ENCODE measurements at regions not wholly inside any gene's neighbourhood (a gene's known extent, or its start where the extent isn't known, plus 50 kb on each side); places are given as distances from the start of the nearest gene placed in this dataset.

DNA sequence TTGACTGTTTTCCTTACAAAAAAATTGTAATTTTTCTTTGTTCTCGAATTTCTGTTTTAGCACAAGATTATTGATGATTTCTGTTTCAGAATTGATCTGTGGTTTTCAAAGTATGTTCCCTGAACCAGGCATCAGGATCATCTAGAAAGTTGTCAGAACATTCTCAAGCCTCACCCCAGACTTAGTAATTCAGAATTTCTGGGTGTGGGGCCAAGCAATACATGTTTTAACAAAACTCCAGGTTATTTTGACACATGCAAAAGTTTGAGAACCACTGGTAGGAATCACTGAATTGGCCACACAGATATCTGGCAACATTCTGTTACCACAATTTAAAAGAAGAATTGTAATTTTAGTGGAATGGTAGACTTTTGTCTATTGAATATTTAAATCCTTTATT lies 1173.9 kb upstream of the LRRTM3 start:
- no peaks in the 10 kb centered on the region for H3K36me3 Mint-ChIP-seq (ENCODE audit: low read depth)
- no peak for DNase-seq (ENCODE audit: low spot score)
- TF ChIP-seq, protein P1, sequence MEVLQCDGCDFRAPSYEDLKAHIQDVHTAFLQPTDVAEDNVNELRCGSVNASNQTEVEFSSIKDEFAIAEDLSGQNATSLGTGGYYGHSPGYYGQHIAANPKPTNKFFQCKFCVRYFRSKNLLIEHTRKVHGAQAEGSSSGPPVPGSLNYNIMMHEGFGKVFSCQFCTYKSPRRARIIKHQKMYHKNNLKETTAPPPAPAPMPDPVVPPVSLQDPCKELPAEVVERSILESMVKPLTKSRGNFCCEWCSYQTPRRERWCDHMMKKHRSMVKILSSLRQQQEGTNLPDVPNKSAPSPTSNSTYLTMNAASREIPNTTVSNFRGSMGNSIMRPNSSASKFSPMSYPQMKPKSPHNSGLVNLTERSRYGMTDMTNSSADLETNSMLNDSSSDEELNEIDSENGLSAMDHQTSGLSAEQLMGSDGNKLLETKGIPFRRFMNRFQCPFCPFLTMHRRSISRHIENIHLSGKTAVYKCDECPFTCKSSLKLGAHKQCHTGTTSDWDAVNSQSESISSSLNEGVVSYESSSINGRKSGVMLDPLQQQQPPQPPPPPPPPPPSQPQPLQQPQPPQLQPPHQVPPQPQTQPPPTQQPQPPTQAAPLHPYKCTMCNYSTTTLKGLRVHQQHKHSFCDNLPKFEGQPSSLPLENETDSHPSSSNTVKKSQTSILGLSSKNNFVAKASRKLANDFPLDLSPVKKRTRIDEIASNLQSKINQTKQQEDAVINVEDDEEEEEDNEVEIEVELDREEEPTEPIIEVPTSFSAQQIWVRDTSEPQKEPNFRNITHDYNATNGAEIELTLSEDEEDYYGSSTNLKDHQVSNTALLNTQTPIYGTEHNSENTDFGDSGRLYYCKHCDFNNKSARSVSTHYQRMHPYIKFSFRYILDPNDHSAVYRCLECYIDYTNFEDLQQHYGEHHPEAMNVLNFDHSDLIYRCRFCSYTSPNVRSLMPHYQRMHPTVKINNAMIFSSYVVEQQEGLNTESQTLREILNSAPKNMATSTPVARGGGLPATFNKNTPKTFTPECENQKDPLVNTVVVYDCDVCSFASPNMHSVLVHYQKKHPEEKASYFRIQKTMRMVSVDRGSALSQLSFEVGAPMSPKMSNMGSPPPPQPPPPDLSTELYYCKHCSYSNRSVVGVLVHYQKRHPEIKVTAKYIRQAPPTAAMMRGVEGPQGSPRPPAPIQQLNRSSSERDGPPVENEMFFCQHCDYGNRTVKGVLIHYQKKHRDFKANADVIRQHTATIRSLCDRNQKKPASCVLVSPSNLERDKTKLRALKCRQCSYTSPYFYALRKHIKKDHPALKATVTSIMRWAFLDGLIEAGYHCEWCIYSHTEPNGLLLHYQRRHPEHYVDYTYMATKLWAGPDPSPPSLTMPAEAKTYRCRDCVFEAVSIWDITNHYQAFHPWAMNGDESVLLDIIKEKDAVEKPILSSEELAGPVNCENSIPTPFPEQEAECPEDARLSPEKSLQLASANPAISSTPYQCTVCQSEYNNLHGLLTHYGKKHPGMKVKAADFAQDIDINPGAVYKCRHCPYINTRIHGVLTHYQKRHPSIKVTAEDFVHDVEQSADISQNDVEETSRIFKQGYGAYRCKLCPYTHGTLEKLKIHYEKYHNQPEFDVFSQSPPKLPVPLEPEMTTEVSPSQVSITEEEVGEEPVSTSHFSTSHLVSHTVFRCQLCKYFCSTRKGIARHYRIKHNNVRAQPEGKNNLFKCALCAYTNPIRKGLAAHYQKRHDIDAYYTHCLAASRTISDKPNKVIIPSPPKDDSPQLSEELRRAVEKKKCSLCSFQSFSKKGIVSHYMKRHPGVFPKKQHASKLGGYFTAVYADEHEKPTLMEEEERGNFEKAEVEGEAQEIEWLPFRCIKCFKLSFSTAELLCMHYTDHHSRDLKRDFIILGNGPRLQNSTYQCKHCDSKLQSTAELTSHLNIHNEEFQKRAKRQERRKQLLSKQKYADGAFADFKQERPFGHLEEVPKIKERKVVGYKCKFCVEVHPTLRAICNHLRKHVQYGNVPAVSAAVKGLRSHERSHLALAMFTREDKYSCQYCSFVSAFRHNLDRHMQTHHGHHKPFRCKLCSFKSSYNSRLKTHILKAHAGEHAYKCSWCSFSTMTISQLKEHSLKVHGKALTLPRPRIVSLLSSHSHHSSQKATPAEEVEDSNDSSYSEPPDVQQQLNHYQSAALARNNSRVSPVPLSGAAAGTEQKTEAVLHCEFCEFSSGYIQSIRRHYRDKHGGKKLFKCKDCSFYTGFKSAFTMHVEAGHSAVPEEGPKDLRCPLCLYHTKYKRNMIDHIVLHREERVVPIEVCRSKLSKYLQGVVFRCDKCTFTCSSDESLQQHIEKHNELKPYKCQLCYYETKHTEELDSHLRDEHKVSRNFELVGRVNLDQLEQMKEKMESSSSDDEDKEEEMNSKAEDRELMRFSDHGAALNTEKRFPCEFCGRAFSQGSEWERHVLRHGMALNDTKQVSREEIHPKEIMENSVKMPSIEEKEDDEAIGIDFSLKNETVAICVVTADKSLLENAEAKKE (CRISPR knock-in tag; IDR thresholded peaks at IDR 0.05) = no peak
- TF ChIP-seq STAT1 (IDR thresholded peaks at IDR 0.05; ENCODE audit: unreplicated experiment) (no peak), EZH2phosphoT487 (IDR thresholded peaks at IDR 0.05; ENCODE audit: unreplicated experiment) (no peak), ZNF331 (CRISPR knock-in tag; IDR thresholded peaks at IDR 0.05; ENCODE audit: low read depth) (no peak), EZH2 (IDR thresholded peaks at IDR 0.05; ENCODE audit: low read depth, unreplicated experiment) (no peak), CREB1 (CRISPR knock-in tag; IDR thresholded peaks at IDR 0.05; ENCODE audit: low read depth) (no peak), CTCF (conservative IDR thresholded peaks at IDR 0.05; ENCODE audit: low read depth in 2 of 2) (no peak), ETS1 (IDR thresholded peaks at IDR 0.05) (no peak), ZNF114 (CRISPR knock-in tag; IDR thresholded peaks at IDR 0.05) (no peak), JUNB (IDR thresholded peaks at IDR 0.05; ENCODE audit: unreplicated experiment) (no peak), NANOG (IDR thresholded peaks at IDR 0.05; ENCODE audit: borderline replicate concordance) (no peak), POLR2AphosphoS5 (IDR thresholded peaks at IDR 0.05; ENCODE audit: low read depth) (no peak)
- TF ChIP-seq, protein P2, sequence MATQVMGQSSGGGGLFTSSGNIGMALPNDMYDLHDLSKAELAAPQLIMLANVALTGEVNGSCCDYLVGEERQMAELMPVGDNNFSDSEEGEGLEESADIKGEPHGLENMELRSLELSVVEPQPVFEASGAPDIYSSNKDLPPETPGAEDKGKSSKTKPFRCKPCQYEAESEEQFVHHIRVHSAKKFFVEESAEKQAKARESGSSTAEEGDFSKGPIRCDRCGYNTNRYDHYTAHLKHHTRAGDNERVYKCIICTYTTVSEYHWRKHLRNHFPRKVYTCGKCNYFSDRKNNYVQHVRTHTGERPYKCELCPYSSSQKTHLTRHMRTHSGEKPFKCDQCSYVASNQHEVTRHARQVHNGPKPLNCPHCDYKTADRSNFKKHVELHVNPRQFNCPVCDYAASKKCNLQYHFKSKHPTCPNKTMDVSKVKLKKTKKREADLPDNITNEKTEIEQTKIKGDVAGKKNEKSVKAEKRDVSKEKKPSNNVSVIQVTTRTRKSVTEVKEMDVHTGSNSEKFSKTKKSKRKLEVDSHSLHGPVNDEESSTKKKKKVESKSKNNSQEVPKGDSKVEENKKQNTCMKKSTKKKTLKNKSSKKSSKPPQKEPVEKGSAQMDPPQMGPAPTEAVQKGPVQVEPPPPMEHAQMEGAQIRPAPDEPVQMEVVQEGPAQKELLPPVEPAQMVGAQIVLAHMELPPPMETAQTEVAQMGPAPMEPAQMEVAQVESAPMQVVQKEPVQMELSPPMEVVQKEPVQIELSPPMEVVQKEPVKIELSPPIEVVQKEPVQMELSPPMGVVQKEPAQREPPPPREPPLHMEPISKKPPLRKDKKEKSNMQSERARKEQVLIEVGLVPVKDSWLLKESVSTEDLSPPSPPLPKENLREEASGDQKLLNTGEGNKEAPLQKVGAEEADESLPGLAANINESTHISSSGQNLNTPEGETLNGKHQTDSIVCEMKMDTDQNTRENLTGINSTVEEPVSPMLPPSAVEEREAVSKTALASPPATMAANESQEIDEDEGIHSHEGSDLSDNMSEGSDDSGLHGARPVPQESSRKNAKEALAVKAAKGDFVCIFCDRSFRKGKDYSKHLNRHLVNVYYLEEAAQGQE (IDR thresholded peaks at IDR 0.05; ENCODE audit: unreplicated experiment) = no peak
- no peaks in the 10 kb centered on the region for H3K27me3 Mint-ChIP-seq (ENCODE audit: insufficient read depth, low read depth, poor library complexity)
- no peaks in the 10 kb centered on the region for H3K4me1 ChIP-seq (ENCODE audit: insufficient read depth)
- H3K27me3 ChIP-seq (ENCODE audit: insufficient read depth) = no peaks in the 10 kb centered on the region
- no peaks in the 10 kb centered on the region for H3K9me3 Mint-ChIP-seq
- H3K4me1 Mint-ChIP-seq = no peaks in the 10 kb centered on the region
- no peak overlapping the region for H3K27ac Mint-ChIP-seq
- no peak overlapping the region for H3K27ac ChIP-seq (ENCODE audit: low read depth)
- H3K9me2 ChIP-seq (ENCODE audit: insufficient read depth) = no peaks in the 10 kb centered on the region
- H3K79me2 ChIP-seq (replicated peaks; ENCODE audit: insufficient read depth) = no peaks in the 10 kb centered on the region
- no peak overlapping the region for H2AFZ ChIP-seq
- ATAC-seq = no peak
- no peaks in the 10 kb centered on the region for H3K36me3 ChIP-seq (ENCODE audit: insufficient read depth)
- H4K20me1 ChIP-seq (replicated peaks; ENCODE audit: insufficient read depth) = no peaks in the 10 kb centered on the region
- H3F3A ChIP-seq (replicated peaks; ENCODE audit: low read depth) = no peaks in the 10 kb centered on the region
- no peak overlapping the region for H3K4me2 ChIP-seq
- H3K4me3 Mint-ChIP-seq = no peak overlapping the region
- no peak overlapping the region for H3K4me3 ChIP-seq
